ENCODE measurements at regions not wholly inside any gene's neighbourhood (a gene's known extent, or its start where the extent isn't known, plus 50 kb on each side); places are given as distances from the start of the nearest gene placed in this dataset.

- DNase-seq = no peak
Observed at GRCh38 chr14:89600950-89601826, 184.2 kb upstream of the FOXN3 start.

DNA sequence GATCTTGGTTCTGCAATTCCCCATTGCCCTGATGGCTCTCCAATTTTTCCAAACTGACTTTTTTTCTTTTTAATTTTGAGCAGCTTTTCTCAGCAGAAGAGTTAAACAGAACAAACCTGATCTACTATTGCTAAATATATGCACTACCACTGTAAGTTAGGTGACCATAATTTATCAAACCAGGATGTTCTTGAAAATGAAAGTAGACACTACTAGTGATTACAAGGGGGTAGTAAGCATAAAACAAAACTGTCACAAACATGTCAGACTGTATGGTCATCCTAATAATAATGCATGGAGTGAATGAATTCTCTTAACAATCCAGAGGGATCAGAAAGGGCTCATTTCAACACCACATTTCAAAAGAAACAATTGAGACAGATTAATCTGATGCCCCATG is 183.0 kb upstream of the FOXN3 start:
- no peak for DNase-seq

DNA sequence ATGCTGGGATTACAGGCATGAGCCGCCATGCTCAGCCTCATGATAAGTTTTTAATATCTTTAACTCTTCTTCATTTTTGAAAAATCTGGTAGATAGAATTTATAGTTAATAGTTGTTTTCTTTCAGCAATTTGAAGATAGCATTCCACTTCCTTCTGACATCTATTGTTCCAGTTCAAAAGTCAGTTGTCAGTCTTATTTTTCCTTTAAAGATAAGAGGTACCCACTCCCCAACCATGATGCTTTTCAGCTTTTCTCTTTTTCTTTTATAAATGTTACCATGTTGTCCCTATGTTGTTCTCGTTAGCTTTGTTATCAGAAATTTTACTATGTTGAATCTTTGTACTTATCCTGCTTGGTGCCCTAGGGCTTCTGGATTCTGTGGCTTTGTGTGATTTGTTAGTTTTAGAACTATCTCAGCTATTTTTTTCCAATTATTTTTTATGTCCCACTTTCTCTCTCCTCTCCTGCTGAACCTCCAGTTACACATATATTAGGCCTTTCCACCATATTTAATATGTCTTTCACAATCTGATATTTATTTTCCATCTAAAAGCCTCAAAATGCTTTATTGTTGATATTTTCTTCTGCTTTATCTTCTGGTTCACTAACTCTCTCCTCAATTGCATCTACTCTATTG is 181.6 kb upstream of the FOXN3 start:
- no peak for DNase-seq

DNA sequence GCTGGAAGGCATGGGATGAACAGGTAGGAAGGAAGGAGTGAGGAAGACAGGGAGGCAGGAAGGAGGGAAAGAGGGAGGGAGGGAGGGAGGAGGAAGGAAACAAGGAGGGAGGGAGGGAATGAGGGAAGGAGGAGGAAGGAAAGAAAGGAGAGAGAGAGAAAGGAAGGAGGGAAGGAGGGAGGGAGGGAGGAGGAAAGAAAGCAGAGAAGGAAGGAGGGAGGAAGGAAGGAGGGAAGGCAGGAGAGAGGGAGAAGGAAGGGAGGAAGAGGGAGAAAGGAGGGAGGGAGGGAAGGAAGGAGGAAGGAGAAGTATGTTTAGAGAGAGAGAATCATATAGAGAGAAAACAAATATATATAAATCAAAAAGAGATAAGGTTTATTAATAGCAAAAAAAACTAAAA is 175.9 kb upstream of the FOXN3 start:
- no peak for DNase-seq

- DNase-seq = no peak
Observed at GRCh38 chr14:89589400-89590118, 172.5 kb upstream of the FOXN3 start.

GRCh38 chr14:89588840-89589296 is 171.8 kb upstream of the FOXN3 start:
- DNase-seq = no peak

- DNase-seq = no peak
Observed at GRCh38 chr14:89588016-89588415, 171.0 kb upstream of the FOXN3 start.

DNA sequence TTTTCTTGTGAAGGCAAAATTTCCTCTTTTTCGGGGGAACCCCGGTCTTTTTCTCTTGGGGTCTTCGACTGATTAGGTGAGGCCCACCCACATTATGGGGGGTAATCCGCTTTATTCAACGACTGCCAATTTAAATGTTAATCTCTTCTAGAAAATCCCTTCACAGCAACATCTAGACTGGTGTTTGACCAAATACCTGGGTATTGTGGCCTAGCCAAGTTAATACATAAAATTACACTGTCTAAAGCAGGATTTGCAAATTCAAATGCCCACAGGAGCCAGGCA is 170.0 kb upstream of the FOXN3 start:
- no peak for DNase-seq

DNA sequence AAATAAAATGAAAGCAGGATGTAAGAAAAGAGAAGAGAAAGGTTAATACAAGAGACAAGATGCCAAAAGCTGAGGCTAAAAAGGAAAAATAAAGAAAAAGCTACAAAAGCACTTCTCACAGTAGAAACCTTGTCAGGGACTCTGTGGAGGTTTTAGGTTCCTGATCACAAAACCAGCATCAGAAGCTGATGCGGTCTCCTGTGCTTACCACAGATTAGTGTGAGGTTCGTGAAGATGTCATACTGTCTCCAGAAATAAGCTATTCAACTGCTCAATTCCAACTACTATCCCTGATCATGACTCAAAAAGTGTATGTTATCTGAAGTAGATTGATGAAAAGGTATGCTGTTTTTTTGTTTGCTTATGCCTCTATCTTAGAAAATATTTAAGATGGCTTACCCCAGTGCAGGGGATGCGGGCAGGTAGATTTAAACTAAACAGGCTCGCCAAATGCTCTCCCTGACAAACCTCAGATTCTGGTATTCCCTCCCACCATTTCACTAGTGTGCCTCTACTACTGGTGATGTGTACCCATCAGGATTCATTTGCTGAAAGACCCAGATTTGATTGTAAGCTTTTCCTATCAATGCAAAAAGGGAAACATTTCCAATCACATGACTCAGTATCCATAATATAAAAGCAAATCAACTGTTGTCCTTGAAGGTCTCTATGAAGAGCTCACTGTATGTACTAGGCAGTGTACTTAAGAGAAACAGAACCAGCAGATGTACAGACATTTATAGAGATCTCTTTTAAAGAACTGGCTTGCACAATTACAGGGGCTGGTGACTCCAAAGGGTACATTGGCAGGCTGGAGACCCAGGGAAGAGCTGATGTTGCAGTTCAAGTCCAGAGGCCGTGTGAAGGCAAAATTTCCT is 169.5 kb upstream of the FOXN3 start:
- peak; percentile 13 for DNase-seq

DNA sequence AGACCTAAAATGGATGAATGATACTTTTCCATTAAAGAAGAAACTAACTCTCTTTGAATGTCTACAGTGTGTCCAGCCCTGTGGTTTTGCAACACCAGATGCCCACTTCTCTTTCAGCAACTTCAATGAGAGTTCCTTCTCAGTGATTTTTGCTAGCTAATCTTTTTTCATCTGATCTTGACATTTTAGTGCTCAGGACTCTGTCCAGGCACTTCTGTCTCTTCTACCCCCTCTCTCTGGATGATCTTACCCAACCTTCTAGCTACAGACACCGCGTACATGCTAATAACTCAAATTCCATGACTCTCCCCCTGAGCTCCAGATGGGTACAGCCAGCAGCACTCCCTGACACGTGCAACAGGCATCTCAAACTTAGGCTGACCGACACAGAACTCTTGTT is 161.1 kb upstream of the FOXN3 start:
- no peak for DNase-seq

- no peak for DNase-seq
Observed at GRCh38 chr14:89576960-89577359, 159.9 kb upstream of the FOXN3 start.

GRCh38 chr14:89576145-89576927 is 159.3 kb upstream of the FOXN3 start:
- no peak for DNase-seq

- DNase-seq = no peak
Observed at GRCh38 chr14:89575386-89576061, 158.5 kb upstream of the FOXN3 start.

DNA sequence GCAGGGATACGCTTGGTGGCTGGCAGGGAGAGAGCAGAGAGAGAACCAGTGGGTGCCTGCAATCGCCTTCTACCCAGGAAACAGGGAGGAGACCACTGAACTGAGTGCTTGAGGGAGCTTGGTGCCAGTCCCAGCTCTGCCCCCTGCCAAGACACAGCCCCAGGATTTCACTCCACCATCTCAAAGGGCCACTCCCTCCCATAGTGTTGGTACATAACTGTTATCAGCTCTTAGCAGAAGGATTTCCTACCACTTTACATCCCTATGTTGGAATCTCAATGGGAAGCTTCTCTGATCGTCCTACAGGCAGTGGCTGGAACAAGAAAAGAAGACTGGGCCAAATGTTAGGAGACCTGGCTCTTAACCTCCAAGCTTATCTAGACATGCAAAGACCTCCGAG is 157.4 kb upstream of the FOXN3 start:
- DNase-seq = no peak

DNA sequence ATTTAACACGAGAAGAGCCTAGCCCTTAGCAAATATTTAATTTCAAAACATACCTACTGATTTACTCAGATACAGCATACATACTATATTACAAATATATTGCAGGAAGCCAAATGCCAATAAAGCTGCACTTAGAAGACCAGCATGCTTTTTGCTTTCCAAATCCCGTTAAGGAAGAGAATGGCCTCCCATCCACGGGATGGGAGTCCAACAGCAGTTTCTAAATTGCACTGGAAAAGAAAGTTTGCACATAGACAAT is 156.3 kb upstream of the FOXN3 start:
- no peak for DNase-seq

DNA sequence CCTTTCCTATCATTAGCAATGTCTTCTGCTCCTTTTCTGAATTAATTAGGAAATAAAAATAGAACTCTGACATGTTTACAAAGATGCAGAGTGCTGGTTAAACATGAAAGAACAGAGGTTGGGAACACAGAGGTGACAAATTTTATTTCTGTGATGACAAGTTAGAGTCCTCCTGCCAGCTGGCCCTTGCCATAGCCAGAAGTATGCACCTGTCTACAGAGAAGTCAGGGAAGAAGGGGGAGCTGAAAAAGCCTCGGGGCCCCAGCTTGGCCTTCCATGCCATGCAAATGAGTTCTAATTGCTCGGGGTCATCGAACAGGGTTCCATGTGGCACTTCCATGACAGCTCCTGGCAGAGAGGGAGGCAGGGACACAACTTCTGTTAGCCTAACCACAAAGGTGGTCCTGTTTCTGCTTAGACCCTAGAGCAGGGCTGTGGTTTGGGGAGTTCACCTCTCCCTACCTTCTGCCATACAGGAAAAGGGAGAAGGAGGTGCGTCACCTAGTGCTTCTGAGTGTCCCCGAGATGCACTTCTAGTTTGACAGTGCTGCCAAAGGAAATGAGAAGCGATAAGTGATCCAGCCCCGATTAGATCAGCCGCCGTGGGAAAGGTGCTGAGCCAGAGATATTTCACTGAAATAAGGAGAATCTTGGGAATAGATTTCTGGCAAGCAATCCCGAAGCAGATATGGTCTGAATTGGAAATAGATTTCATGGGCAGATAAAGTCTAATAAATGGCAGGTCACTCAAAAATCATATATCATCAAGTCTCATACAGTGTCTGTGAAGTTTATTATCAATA is 155.8 kb upstream of the FOXN3 start:
- no peak for DNase-seq

DNA sequence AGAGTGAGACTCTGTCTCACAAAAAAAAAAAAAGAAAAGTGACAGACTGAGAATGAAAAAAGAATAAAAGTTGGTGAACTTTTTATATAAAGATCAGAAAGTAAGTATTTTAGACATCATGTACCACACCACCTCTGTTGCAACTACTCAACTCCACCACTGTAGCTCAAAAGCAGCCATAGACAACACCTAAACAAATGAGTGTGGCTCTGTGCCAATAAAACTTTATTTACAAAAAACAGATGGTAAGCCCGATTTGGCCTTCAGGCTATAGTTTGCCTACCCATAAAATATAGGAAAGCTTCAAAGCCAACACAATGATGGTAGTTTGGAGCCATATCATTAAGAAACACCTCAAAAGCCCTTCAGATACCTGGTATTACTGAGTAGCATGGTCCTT is 154.5 kb upstream of the FOXN3 start:
- no peak for DNase-seq

DNA sequence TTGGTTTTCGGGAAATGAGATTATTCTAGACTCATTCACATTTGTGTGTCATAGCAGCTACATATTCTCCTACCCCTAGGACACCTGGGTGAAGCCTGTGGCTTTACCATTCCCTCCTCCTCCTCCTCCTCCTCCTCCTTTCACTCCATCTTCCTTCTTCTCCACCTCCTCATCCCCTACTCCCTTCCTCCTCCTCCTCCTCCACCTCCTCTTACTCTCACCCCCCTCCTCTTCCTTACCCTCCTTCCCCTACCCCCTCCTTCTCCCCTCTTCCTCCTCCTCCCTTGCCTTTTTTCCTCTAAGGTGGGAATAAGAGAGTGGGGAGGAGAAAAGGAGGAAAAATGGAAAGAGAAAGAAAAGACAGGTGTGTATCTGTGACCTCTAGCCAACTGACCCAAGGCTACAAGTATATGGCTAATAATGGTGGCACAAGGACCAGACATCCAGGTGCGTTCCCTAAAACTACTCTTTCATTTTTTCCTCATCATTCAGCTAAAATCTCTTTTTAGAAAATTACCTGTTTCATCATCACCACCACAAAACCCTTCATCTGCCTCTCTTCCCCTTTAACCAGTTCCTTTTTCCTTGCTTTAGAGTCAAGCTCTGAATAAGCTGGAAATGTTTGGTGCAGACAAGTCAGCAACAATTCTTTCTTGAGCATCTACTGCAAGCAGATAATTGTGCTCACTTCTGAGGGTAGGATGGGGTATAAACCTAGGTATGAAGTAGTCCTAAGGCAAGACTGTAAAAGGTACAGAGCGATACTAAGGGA is 149.8 kb upstream of the FOXN3 start:
- no peak for DNase-seq

GRCh38 chr14:89566180-89566579 is 149.1 kb upstream of the FOXN3 start:
- DNase-seq = no peak

- DNase-seq = no peak
Observed at GRCh38 chr14:89565607-89566006, 148.6 kb upstream of the FOXN3 start.
